Activated naive CD4-positive, alpha-beta T cell (primary cell): ENCODE measurements at regions not wholly inside any gene's neighbourhood (a gene's known extent, or its start where the extent isn't known, plus 50 kb on each side); places are given as distances from the start of the nearest gene placed in this dataset.
A peak's percentile ranks its signal among the peaks of the same experiment; 100 is the strongest.
"Not testable (repeated sequence)": the region's sequence is repeated elsewhere in the genome, so short reads cannot be mapped to it uniquely, and the experiment has no call there.

Experiments
- DNase-seq, 4 experiments: peaks; one replicate each; lab custom pipeline; 2025; lab: John Stamatoyannopoulos, UW

- no peak for DNase-seq
Observed at GRCh38 chr17:16888413-16889087, 83.4 kb downstream of the TNFRSF13B start.

GRCh38 chr17:16887523-16888095 is 84.3 kb downstream of the TNFRSF13B start:
- no peak for DNase-seq

- no peak for DNase-seq
Observed at GRCh38 chr17:16886655-16887322, 85.1 kb downstream of the TNFRSF13B start.

- not testable (repeated sequence) for DNase-seq
Observed at GRCh38 chr17:16885204-16885603, 86.7 kb downstream of the TNFRSF13B start.

- not testable (repeated sequence) for DNase-seq
Observed at GRCh38 chr17:16882926-16883265, 89.0 kb downstream of the TNFRSF13B start.

GRCh38 chr17:16882243-16882925 is 89.5 kb downstream of the TNFRSF13B start:
- no peak for DNase-seq

- DNase-seq: no peak
Observed at GRCh38 chr17:16881239-16881924, 90.5 kb downstream of the TNFRSF13B start.

- no peak for DNase-seq
Observed at GRCh38 chr17:16880843-16881230, 91.1 kb downstream of the TNFRSF13B start.

GRCh38 chr17:16880121-16880842 is 91.6 kb downstream of the TNFRSF13B start:
- DNase-seq: no peak

GRCh38 chr17:16879686-16880085 is 92.2 kb downstream of the TNFRSF13B start:
- no peak for DNase-seq

- DNase-seq: no peak
Observed at GRCh38 chr17:16878606-16879005, 93.3 kb downstream of the TNFRSF13B start.

- DNase-seq: no peak
Observed at GRCh38 chr17:16878084-16878483, 93.8 kb downstream of the TNFRSF13B start.

GRCh38 chr17:16877099-16877498 is 94.8 kb downstream of the TNFRSF13B start:
- no peak for DNase-seq

- DNase-seq: no peak
Observed at GRCh38 chr17:16875662-16876061, 96.3 kb downstream of the TNFRSF13B start.

- not testable (repeated sequence) for DNase-seq
Observed at GRCh38 chr17:16874216-16874615, 97.7 kb downstream of the TNFRSF13B start.

- DNase-seq: peak in 2 of 4 experiments; percentile 10 to 16
Observed at GRCh38 chr17:16873174-16874035, 98.5 kb downstream of the TNFRSF13B start.

- DNase-seq: no peak
Observed at GRCh38 chr17:16872351-16873173, 99.4 kb downstream of the TNFRSF13B start.

GRCh38 chr17:16871446-16872190 is 100.3 kb downstream of the TNFRSF13B start:
- not testable (repeated sequence) for DNase-seq
